ENCODE measurements at regions not wholly inside any gene's neighbourhood (a gene's known extent, or its start where the extent isn't known, plus 50 kb on each side); places are given as distances from the start of the nearest gene placed in this dataset.
A peak's percentile ranks its signal among the peaks of the same experiment; 100 is the strongest.

DNA sequence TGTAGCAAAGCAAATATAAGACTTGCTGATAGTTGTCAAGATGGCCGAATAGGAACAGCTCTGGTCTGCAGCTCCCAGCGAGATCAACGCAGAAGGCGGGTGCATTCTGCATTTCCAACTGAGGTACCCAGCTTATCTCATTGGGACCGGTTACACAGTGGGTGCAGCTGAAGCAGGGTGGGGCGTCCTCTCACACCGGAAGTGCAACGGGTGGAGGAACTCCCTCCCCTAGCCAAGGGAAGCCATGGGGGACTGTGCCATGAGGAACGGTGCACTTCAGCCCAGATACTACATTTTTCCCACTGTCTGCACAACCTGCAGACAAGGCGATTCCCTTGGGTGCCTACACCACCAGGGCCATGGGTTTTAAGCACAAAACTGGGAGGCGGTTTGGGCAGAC, 382.3 kb upstream of the EMCN start:
- no peak overlapping the region for H3K4me3 ChIP-seq (ENCODE audit: low read depth, low read length)
- DNase-seq (ENCODE audit: low read depth), result no peak
- TF ChIP-seq, protein P1, sequence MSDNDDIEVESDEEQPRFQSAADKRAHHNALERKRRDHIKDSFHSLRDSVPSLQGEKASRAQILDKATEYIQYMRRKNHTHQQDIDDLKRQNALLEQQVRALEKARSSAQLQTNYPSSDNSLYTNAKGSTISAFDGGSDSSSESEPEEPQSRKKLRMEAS (IDR thresholded peaks at IDR 0.05; ENCODE audit: low read depth, low read length), result no peak
- TF ChIP-seq, protein P2, sequence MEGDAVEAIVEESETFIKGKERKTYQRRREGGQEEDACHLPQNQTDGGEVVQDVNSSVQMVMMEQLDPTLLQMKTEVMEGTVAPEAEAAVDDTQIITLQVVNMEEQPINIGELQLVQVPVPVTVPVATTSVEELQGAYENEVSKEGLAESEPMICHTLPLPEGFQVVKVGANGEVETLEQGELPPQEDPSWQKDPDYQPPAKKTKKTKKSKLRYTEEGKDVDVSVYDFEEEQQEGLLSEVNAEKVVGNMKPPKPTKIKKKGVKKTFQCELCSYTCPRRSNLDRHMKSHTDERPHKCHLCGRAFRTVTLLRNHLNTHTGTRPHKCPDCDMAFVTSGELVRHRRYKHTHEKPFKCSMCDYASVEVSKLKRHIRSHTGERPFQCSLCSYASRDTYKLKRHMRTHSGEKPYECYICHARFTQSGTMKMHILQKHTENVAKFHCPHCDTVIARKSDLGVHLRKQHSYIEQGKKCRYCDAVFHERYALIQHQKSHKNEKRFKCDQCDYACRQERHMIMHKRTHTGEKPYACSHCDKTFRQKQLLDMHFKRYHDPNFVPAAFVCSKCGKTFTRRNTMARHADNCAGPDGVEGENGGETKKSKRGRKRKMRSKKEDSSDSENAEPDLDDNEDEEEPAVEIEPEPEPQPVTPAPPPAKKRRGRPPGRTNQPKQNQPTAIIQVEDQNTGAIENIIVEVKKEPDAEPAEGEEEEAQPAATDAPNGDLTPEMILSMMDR (IDR thresholded peaks at IDR 0.05; ENCODE audit: low read depth, low read length), result no peak
- TF ChIP-seq MYC (IDR thresholded peaks at IDR 0.05; ENCODE audit: low read depth, low read length) (no peak), POLR2A (IDR thresholded peaks at IDR 0.05; ENCODE audit: extremely low read depth, insufficient read length) (no peak)

DNA sequence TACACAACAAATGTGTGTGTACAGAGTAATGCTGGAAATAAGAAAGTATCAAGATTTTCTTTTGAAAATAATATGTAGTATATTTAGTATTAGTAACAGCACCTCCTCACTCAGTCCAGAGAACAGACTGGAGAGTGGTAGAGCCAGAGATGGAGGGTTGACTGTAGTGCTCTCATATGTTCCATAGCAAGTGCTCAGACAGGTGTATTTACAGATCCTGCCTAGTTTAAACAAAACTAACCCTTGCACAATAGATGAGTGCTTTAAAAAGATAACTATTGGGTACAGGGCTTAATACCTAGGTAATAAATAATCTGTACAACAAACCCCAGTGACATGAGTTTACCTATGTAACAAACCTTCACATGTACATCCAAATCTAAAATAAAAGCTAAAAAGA, 381.0 kb upstream of the EMCN start:
- H3K4me3 ChIP-seq (ENCODE audit: low read depth, low read length), result no peak overlapping the region
- no peak for TF ChIP-seq MYC (IDR thresholded peaks at IDR 0.05; ENCODE audit: low read depth, low read length)
- TF ChIP-seq POLR2A (IDR thresholded peaks at IDR 0.05; ENCODE audit: extremely low read depth, insufficient read length), result no peak
- TF ChIP-seq, protein P2 (IDR thresholded peaks at IDR 0.05; ENCODE audit: low read depth, low read length), result no peak
- TF ChIP-seq, protein P1 (IDR thresholded peaks at IDR 0.05; ENCODE audit: low read depth, low read length), result no peak
- DNase-seq (ENCODE audit: low read depth), result no peak

DNA sequence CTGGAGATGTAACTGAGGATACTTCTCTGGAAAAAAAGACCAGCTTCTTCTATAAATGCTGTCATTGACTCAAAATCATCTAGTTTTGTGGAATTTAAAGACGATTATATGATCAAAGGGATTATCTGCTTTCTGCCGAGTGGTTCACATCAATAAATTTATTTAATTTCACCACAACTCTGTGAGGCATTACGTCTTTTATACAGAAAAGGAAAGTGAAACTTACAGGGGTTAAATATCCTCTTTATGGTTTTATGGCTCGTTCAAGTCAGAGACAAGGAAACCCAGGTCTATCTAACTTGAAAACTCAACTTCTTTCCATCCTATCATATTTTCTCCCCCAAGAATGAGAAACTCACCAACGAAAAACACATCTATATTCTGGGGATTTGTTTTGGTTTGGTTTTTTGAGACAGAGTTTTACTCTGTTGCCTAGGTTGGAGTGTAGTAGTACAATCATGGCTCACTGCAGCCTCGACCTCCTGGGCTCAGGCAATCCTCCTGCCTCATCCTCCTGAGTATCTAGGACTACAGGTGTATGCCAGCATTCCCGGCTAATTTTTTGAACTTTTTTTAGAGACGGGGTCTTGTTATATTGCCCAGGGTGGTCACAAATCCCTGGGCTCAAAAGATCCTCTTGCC, 377.9 kb upstream of the EMCN start:
- peak overlapping the region; percentile 64 for H3K4me3 ChIP-seq (ENCODE audit: low read depth, low read length)
- TF ChIP-seq, protein P2 (IDR thresholded peaks at IDR 0.05; ENCODE audit: low read depth, low read length), result no peak
- TF ChIP-seq MYC (IDR thresholded peaks at IDR 0.05; ENCODE audit: low read depth, low read length) (no peak), POLR2A (IDR thresholded peaks at IDR 0.05; ENCODE audit: extremely low read depth, insufficient read length) (no peak)
- TF ChIP-seq, protein P1 (IDR thresholded peaks at IDR 0.05; ENCODE audit: low read depth, low read length), result no peak
- DNase-seq (ENCODE audit: low read depth), result peak; percentile 21

DNA sequence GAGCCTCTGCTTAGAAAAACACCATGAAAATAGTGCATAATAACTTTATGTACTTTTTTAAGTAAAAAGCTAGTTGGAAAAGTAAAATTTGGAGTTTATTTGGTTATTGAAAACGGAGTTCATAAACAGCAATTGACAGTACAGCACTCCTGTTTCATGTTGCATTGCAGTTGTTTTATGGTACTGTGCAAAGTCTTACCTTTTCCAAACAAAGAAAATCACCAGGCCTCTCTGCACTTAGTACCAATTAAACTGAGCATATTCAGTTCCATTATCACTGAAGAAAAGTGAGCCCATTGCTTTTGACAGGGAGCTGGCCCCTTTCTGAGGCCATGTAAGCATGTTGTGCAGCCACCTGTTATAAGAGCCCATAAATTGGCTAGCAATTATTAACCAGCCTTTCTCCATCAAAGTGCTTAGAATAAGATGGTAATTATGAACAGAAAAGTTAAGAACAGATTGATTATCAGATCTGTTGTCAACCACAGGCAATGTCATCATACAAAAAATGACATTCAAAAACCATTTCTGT, 376.6 kb upstream of the EMCN start:
- DNase-seq (ENCODE audit: low read depth), result no peak
- H3K4me3 ChIP-seq (ENCODE audit: low read depth, low read length), result no peak overlapping the region
- TF ChIP-seq, protein P1 (IDR thresholded peaks at IDR 0.05; ENCODE audit: low read depth, low read length), result no peak
- TF ChIP-seq MYC (IDR thresholded peaks at IDR 0.05; ENCODE audit: low read depth, low read length), result no peak
- TF ChIP-seq, protein P2 (IDR thresholded peaks at IDR 0.05; ENCODE audit: low read depth, low read length), result no peak
- TF ChIP-seq POLR2A (IDR thresholded peaks at IDR 0.05; ENCODE audit: extremely low read depth, insufficient read length), result no peak

DNA sequence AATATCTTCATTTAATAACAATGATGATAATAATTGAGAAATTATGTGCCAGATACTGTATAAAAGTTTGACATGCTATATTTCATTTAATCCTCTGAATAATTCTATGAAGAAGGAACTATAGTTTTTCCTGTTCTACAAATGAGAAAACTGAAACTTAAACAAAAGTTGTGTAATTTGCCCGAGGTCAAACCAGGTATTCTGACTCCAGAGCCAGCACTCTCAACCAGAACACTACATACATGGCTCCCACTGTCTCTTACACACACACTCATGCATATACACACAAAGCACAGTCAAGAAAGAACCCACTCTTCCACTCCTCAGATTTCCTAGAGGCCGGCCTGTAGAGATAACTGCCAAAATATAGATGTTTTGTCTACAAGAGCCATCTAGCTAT, 374.0 kb upstream of the EMCN start:
- TF ChIP-seq POLR2A (IDR thresholded peaks at IDR 0.05; ENCODE audit: extremely low read depth, insufficient read length), result no peak
- TF ChIP-seq, protein P1 (IDR thresholded peaks at IDR 0.05; ENCODE audit: low read depth, low read length), result no peak
- TF ChIP-seq, protein P2 (IDR thresholded peaks at IDR 0.05; ENCODE audit: low read depth, low read length), result no peak
- no peak for TF ChIP-seq MYC (IDR thresholded peaks at IDR 0.05; ENCODE audit: low read depth, low read length)
- no peak for DNase-seq (ENCODE audit: low read depth)
- H3K4me3 ChIP-seq (ENCODE audit: low read depth, low read length), result no peak overlapping the region
